Neural cell (in vitro differentiated cells): ENCODE measurements at regions not wholly inside any gene's neighbourhood (a gene's known extent, or its start where the extent isn't known, plus 50 kb on each side); places are given as distances from the start of the nearest gene placed in this dataset.

Experiments used
- H2AFZ ChIP-seq: fragments of 200-600, 300-800 bp; sonication (generic), shearing (Covaris generic); 2 replicates; pipeline ENCODE4 v1.6.0; 2014; ENCODE audit warnings: low read depth, mild to moderate bottlenecking, antibody characterized with exemption, low read length, moderate library complexity
- H3F3A ChIP-seq: fragments of 200-600 bp; shearing (Covaris generic); 2 replicates; pipeline ENCODE4 v1.6.1; 2016; ENCODE audit warnings: mild to moderate bottlenecking, moderate library complexity, mixed read lengths, antibody characterized with exemption, low read length; ENCODE audit not compliant: insufficient read depth, poor library complexity, severe bottlenecking
- H3K27ac ChIP-seq: fragments of 200-600, 300-800 bp; sonication (generic), shearing (Covaris generic); 2 replicates; pipeline ENCODE4 v1.5.1; 2014; ENCODE audit warnings: mild to moderate bottlenecking, low read length, moderate library complexity
- H3K27me3 ChIP-seq: fragments of 300-800, 200-600 bp; sonication (generic), shearing (Covaris generic); 2 replicates; pipeline ENCODE4 v1.6.0; 2014; ENCODE audit warnings: mild to moderate bottlenecking, low read depth, low read length, moderate library complexity; ENCODE audit not compliant: insufficient read depth
- H3K36me3 ChIP-seq: fragments of 300-800, 200-600 bp; sonication (generic), shearing (Covaris generic); 2 replicates; pipeline ENCODE4 v1.5.1; 2014; ENCODE audit warnings: mild to moderate bottlenecking, antibody characterized with exemption, low read length, moderate library complexity; ENCODE audit not compliant: insufficient read depth
- H3K4me2 ChIP-seq: fragments of 300-800, 200-600 bp; sonication (generic), shearing (Covaris generic); 2 replicates; pipeline ENCODE4 v1.6.0; 2014; ENCODE audit warnings: mild to moderate bottlenecking, low read length
- H3K4me3 ChIP-seq: fragments of 300-800, 200-600 bp; sonication (generic), shearing (Covaris generic); 2 replicates; pipeline ENCODE4 v1.5.1; 2014; ENCODE audit warnings: mild to moderate bottlenecking, low read length, moderate library complexity
- H3K79me2 ChIP-seq: fragments of 200-600 bp; shearing (Covaris generic); replicated peaks from 2 replicates; pipeline ENCODE4 v1.6.0; 2014; ENCODE audit warnings: mild to moderate bottlenecking, low read length, moderate library complexity; ENCODE audit not compliant: insufficient read depth
- H3K9ac ChIP-seq: fragments of 300-800, 200-600 bp; sonication (generic), shearing (Covaris generic); 2 replicates; pipeline ENCODE4 v1.6.1; 2016; ENCODE audit warnings: mild to moderate bottlenecking, low read length, mixed read lengths
- H3K9me2 ChIP-seq: fragments of 200-600 bp; shearing (Covaris generic); 2 replicates; pipeline ENCODE4 v1.6.1; 2016; ENCODE audit warnings: mild to moderate bottlenecking, low read length, mixed read lengths; ENCODE audit not compliant: insufficient read depth
- H3K9me3 ChIP-seq: fragments of 200-600, 300-800 bp; sonication (generic), shearing (Covaris generic); 2 replicates; pipeline ENCODE4 v1.6.1; 2016; ENCODE audit warnings: mild to moderate bottlenecking, mixed run types, low read length, moderate library complexity, mixed read lengths
- H4K20me1 ChIP-seq: fragments of 200-600 bp; shearing (Covaris generic); 2 replicates; pipeline ENCODE4 v1.6.1; 2016; ENCODE audit warnings: mild to moderate bottlenecking, mixed run types; ENCODE audit not compliant: insufficient read depth
- EP300 ChIP-seq: fragments of 450-650 bp; conservative IDR thresholded peaks from 2 replicates; pipeline ENCODE4 v1.6.1; 2014; ENCODE audit warnings: antibody characterized with exemption, mild to moderate bottlenecking, moderate library complexity; ENCODE audit not compliant: poor library complexity, severe bottlenecking
- EZH2 ChIP-seq: fragments of 200-600, 300-800 bp; shearing (Covaris generic), sonication (generic); IDR thresholded peaks from 2 replicates; pipeline ENCODE4 v1.6.1; 2014; ENCODE audit warnings: antibody characterized with exemption, low read length, borderline replicate concordance, mild to moderate bottlenecking; ENCODE audit not compliant: insufficient read depth, poor library complexity, severe bottlenecking
- MXI1 ChIP-seq: fragments of 450-650 bp; conservative IDR thresholded peaks from 2 replicates; pipeline ENCODE4 v1.6.1; 2014; ENCODE audit warnings: antibody characterized with exemption, mild to moderate bottlenecking; ENCODE audit not compliant: poor library complexity, severe bottlenecking
- POLR2AphosphoS5 ChIP-seq: IDR thresholded peaks from 2 replicates; pipeline ENCODE4 v1.6.1; 2012
- RAD21 ChIP-seq: fragments of 450-650 bp; conservative IDR thresholded peaks from 2 replicates; pipeline ENCODE4 v1.6.1; 2014; ENCODE audit warnings: antibody characterized with exemption, mild to moderate bottlenecking, moderate library complexity
- SMC3 ChIP-seq: fragments of 450-650 bp; conservative IDR thresholded peaks from 2 replicates; pipeline ENCODE4 v1.6.1; 2014; ENCODE audit warnings: antibody characterized with exemption, mild to moderate bottlenecking, moderate library complexity; ENCODE audit not compliant: poor library complexity
- TAF1 ChIP-seq: IDR thresholded peaks from 2 replicates; pipeline ENCODE4 v1.6.1; 2012; ENCODE audit warnings: low read depth
- TF ChIP-seq, protein P1 (sequence below): IDR thresholded peaks from 2 replicates; pipeline ENCODE4 v1.6.1; 2012; ENCODE audit warnings: borderline replicate concordance
- TF ChIP-seq, protein P2 (sequence below): fragments of 450-650 bp; IDR thresholded peaks from 2 replicates; pipeline ENCODE4 v1.5.1; 2014; ENCODE audit warnings: antibody characterized with exemption, mild to moderate bottlenecking, moderate library complexity; ENCODE audit not compliant: poor library complexity, severe bottlenecking

DNA sequence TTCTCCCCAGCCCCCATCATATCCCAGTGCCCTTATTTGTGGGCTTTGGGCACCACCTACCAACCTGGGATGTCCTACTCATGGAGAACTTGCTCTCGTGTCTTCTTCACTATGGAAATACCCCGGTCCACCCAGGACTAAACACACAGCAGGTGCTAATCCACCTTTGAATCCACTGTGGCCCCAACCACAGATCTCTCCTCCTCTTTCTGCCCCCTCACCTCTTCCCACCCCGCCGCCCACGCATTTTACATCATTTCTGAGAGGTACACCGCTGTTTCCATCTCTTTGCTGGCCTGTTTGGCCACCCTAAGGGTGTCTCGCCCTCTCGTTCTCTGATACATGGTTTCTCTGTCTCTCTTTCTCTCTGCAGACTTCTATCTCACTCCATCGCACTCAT, 82.5 kb upstream of the CTNNBL1 start:
- no peaks in the 10 kb centered on the region for H3F3A ChIP-seq

DNA sequence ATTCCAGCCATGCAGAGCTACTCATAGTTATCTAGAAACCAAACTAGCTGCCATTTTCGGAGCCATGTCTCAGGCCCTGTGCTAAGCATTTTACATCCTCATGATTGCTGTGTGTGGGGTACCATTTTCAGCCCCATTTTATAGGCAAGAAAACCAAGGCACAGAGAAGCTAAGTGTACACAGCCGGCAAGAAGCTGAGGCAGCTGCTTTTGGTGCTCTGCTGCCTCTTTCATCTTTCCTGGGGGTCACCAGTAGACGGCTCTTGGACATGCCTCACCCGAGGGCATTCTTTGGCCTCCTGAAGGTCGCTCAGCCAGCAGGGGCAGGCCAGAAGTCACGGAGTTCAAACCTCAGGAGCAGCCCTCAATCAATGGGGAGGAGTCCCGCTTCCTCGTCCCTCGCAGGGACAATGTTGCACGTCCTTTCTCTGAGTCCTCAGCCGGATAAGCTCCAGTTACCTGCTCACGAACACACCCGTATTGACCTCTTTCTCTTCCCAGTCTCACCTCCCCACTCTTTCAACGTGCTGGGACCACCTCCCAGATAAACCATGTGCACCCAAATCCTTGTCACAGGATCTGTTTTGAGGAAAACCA, 82.6 kb upstream of the BLCAP start:
- no peak overlapping the region for H2AFZ ChIP-seq
- no peaks in the 10 kb centered on the region for H4K20me1 ChIP-seq
- no peaks in the 10 kb centered on the region for H3K9me2 ChIP-seq
- no peak overlapping the region for H3K27ac ChIP-seq
- no peaks in the 10 kb centered on the region for H3K27me3 ChIP-seq
- H3K4me2 ChIP-seq, result no peak overlapping the region
- no peak overlapping the region for H3K9ac ChIP-seq
- no peaks in the 10 kb centered on the region for H3F3A ChIP-seq
- H3K79me2 ChIP-seq, result no peaks in the 10 kb centered on the region
- H3K9me3 ChIP-seq, result no peaks in the 10 kb centered on the region
- TF ChIP-seq POLR2AphosphoS5, result no peak
- TF ChIP-seq TAF1, result no peak
- no peak for TF ChIP-seq SMC3
- TF ChIP-seq, protein P1, sequence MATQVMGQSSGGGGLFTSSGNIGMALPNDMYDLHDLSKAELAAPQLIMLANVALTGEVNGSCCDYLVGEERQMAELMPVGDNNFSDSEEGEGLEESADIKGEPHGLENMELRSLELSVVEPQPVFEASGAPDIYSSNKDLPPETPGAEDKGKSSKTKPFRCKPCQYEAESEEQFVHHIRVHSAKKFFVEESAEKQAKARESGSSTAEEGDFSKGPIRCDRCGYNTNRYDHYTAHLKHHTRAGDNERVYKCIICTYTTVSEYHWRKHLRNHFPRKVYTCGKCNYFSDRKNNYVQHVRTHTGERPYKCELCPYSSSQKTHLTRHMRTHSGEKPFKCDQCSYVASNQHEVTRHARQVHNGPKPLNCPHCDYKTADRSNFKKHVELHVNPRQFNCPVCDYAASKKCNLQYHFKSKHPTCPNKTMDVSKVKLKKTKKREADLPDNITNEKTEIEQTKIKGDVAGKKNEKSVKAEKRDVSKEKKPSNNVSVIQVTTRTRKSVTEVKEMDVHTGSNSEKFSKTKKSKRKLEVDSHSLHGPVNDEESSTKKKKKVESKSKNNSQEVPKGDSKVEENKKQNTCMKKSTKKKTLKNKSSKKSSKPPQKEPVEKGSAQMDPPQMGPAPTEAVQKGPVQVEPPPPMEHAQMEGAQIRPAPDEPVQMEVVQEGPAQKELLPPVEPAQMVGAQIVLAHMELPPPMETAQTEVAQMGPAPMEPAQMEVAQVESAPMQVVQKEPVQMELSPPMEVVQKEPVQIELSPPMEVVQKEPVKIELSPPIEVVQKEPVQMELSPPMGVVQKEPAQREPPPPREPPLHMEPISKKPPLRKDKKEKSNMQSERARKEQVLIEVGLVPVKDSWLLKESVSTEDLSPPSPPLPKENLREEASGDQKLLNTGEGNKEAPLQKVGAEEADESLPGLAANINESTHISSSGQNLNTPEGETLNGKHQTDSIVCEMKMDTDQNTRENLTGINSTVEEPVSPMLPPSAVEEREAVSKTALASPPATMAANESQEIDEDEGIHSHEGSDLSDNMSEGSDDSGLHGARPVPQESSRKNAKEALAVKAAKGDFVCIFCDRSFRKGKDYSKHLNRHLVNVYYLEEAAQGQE, result no peak
- no peaks in the 10 kb centered on the region for H3K36me3 ChIP-seq
- no peak overlapping the region for H3K4me3 ChIP-seq

More for the DNA sequence above, 82.5 kb upstream of the CTNNBL1 start:
- TF ChIP-seq TAF1 (no peak), EZH2 (no peak), EP300 (no peak), RAD21 (no peak), SMC3 (no peak), MXI1 (no peak), POLR2AphosphoS5 (no peak)
- TF ChIP-seq, protein P2, sequence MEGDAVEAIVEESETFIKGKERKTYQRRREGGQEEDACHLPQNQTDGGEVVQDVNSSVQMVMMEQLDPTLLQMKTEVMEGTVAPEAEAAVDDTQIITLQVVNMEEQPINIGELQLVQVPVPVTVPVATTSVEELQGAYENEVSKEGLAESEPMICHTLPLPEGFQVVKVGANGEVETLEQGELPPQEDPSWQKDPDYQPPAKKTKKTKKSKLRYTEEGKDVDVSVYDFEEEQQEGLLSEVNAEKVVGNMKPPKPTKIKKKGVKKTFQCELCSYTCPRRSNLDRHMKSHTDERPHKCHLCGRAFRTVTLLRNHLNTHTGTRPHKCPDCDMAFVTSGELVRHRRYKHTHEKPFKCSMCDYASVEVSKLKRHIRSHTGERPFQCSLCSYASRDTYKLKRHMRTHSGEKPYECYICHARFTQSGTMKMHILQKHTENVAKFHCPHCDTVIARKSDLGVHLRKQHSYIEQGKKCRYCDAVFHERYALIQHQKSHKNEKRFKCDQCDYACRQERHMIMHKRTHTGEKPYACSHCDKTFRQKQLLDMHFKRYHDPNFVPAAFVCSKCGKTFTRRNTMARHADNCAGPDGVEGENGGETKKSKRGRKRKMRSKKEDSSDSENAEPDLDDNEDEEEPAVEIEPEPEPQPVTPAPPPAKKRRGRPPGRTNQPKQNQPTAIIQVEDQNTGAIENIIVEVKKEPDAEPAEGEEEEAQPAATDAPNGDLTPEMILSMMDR, result no peak
- TF ChIP-seq, protein P1, result no peak
- H3K27ac ChIP-seq, result no peak overlapping the region
- no peak overlapping the region for H3K4me3 ChIP-seq
- H3K4me2 ChIP-seq, result no peak overlapping the region
- no peaks in the 10 kb centered on the region for H3K27me3 ChIP-seq
- H2AFZ ChIP-seq, result no peak overlapping the region
- H3K79me2 ChIP-seq, result no peaks in the 10 kb centered on the region
- H3K36me3 ChIP-seq, result no peaks in the 10 kb centered on the region
- H4K20me1 ChIP-seq, result no peaks in the 10 kb centered on the region
- H3K9me2 ChIP-seq, result no peaks in the 10 kb centered on the region
- H3K9ac ChIP-seq, result no peak overlapping the region
- H3K9me3 ChIP-seq, result no peaks in the 10 kb centered on the region
